Epithelial cell of esophagus (primary cell): ENCODE measurements at regions not wholly inside any gene's neighbourhood (a gene's known extent, or its start where the extent isn't known, plus 50 kb on each side); places are given as distances from the start of the nearest gene placed in this dataset.

Source experiments
- DNase-seq: peaks from one replicate; pipeline ENCODE4 v3.0.0; 2010; ENCODE audit warnings: low read depth
- H3K4me3 ChIP-seq: 2 replicates; pipeline ENCODE4 v1.5.1; 2011; ENCODE audit warnings: mild to moderate bottlenecking, low read length, control low read depth
- TF ChIP-seq, protein P1 (sequence below): IDR thresholded peaks from 2 replicates; pipeline ENCODE4 v1.5.1; 2011; ENCODE audit warnings: low read depth, mild to moderate bottlenecking, low read length, control low read depth, inconsistent platforms; ENCODE audit not compliant: insufficient read depth; ENCODE audit errors: missing control alignments

DNA sequence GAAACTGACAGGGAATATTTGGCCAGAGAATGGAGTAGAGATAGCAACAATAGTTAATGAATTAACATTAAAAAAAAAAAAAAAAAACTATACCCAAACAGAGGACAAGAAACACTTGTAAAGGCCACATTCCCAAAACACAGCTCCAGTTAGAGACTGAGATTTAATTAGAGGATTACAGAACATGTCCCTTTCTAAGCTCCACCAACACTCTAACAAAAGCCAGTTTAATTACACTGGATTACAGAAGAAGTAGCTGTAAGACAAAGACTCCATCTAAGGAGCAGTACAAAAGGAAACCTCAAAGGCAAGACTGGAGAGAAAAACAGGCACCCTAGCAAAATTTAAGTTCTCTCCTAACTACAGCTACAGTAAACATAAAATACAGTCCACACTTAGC lies 1247.7 kb upstream of the AGA start:
- no peak for DNase-seq
- TF ChIP-seq, protein P1, sequence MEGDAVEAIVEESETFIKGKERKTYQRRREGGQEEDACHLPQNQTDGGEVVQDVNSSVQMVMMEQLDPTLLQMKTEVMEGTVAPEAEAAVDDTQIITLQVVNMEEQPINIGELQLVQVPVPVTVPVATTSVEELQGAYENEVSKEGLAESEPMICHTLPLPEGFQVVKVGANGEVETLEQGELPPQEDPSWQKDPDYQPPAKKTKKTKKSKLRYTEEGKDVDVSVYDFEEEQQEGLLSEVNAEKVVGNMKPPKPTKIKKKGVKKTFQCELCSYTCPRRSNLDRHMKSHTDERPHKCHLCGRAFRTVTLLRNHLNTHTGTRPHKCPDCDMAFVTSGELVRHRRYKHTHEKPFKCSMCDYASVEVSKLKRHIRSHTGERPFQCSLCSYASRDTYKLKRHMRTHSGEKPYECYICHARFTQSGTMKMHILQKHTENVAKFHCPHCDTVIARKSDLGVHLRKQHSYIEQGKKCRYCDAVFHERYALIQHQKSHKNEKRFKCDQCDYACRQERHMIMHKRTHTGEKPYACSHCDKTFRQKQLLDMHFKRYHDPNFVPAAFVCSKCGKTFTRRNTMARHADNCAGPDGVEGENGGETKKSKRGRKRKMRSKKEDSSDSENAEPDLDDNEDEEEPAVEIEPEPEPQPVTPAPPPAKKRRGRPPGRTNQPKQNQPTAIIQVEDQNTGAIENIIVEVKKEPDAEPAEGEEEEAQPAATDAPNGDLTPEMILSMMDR = no peak
- no peak overlapping the region for H3K4me3 ChIP-seq

DNA sequence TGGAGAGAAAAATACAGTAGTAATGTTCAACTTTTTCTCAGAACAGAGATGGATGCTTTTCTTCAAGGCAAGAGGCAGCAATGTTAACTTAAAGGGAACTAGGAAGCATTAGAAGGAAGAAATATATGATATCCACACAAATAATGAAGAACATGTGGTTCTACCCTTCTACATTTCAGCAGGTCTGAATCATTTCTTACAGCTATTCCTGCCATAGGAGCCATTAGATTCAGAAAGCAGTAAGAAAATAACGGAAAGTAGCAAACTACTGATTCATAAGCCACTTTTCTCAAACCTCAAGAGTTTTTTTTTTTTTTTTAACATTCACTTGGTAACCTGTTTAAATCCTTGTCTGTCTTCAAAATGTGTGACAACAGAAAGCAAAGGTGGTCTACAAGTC lies 1251.6 kb upstream of the AGA start:
- TF ChIP-seq, protein P1 = no peak
- DNase-seq = no peak
- no peak overlapping the region for H3K4me3 ChIP-seq

DNA sequence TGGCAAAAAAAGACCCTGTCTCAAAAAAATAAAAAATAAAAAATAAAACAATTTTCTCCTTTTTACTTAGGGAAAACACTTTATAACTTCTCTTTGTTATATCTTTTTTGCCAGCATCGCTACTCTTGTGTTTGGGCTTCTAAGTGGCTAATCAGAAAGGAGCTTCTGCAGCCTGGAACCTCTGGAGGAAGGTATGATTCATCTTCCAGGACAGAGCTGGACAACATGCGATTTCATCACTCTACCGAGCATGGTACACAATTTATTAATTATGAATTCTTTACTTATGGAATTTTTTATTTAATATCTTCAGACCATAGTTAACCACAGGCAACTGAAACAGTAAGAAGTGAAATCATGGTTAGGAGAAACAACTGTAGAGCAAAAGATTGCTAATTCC lies 1254.3 kb upstream of the AGA start:
- no peak for DNase-seq
- H3K4me3 ChIP-seq = no peak overlapping the region
- TF ChIP-seq, protein P1 = no peak

DNA sequence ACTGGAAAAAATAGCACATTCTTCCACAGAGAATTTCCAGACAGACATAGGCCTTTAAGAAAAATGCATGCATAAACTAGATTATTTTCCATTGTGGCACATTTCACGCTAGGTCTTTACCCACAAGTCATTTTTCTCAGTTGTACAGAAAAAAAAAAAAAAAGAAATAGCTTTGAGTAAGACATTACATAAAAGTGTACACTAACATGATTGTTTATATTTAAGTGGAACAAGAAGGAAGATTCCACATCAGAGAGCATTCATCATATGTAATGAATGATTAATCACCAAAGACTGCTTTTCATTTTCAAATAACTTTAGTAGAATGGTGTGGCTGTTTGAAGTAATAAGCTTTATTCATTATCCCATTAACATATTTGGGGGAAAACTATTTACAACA lies 1270.2 kb upstream of the AGA start:
- DNase-seq = no peak
- H3K4me3 ChIP-seq = no peak overlapping the region
- TF ChIP-seq, protein P1 = no peak

DNA sequence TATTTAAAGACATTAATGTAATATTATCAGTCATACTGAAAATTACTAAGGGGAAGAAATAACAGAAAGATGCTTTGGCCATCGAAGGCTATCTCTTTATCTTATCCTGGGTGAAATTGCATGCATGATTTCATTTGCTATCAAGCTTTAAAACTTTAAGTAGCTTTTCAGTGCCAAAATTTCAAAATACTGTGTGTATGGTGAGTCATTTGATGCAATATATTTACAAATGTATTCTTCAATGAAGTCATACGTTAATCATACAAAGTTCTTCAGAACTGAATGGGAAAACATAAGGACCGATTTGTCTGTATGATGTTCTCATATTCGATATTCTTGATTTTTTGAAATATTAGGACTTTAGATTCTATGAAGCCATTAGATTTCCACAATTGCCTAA lies 1295.8 kb upstream of the AGA start:
- peak; percentile 0 for DNase-seq
- H3K4me3 ChIP-seq = no peak overlapping the region
- TF ChIP-seq, protein P1 = no peak

DNA sequence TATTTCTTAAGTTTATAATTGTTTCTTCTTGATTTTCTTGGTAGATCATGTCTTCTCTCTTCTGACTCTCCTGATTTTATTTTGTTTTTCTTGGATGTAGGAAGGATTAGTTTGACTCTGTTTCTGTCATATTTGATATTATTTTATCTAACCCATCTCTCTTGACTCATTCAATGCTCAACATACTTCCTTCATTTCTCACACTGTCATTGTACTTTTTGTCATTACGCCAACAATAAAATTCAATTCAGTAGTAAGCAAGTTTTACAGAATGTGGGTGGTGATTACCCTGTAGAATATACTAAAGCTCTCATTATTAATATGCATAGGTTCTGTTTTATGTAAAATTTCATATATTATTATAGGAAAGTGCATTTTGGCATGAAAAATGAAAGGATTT lies 1303.0 kb upstream of the AGA start:
- TF ChIP-seq, protein P1 = no peak
- DNase-seq = no peak
- H3K4me3 ChIP-seq = no peak overlapping the region

DNA sequence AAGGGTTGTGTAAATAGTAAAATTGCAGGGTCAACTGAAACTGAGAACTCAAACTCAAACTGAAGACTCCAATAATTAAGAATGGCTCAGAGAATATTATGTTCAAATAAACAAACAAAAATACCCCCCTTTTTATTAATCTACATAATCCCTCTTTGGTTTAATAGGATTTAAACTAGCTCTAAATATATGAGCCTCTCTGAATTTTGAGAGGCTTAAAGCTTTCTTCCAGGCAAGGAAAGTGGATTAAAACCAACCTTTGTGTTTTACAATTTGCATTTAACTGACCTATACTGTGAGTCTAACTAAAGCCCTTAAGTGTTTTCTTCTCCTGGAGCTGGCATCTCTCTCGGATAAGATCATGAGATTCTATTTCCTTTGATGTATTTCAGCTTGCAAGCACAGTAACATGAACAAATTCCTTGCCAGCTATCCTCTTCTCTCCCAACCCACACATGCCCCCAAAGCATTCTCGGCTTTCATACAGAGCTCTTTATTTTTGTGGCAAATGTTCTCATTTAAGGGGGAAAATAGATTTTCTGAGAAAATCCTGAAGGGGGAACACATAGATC lies 1310.8 kb upstream of the AGA start:
- H3K4me3 ChIP-seq = no peak overlapping the region
- DNase-seq = no peak
- TF ChIP-seq, protein P1 = no peak
